Epidermal melanocyte (primary cell): ENCODE measurements at regions not wholly inside any gene's neighbourhood (a gene's known extent, or its start where the extent isn't known, plus 50 kb on each side); places are given as distances from the start of the nearest gene placed in this dataset.

Source experiments
- DNase-seq: peaks from one replicate; pipeline ENCODE4 v3.0.0; 2011; ENCODE audit warnings: low spot score; ENCODE audit not compliant: insufficient read length

DNA sequence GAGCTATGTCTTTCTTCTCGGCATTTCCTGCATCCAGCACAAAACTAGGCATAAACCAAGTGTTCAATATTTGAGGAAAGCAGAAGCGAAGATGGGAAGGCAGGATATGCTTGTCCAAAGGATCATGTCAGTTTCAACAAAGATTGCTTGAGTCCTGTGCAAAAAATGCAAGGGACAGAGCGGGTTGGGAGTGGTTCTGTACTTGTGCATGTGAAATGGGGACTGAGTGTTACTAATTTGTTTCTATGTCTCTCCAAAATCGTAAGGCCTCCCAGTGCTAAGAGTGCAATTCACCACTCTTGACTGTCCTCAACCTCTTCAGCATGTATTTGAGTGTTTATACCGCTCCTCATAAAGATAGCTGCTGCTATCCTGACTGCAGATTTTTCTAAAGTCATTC lies 166.2 kb downstream of the DLEU7 start:
- no peak for DNase-seq

DNA sequence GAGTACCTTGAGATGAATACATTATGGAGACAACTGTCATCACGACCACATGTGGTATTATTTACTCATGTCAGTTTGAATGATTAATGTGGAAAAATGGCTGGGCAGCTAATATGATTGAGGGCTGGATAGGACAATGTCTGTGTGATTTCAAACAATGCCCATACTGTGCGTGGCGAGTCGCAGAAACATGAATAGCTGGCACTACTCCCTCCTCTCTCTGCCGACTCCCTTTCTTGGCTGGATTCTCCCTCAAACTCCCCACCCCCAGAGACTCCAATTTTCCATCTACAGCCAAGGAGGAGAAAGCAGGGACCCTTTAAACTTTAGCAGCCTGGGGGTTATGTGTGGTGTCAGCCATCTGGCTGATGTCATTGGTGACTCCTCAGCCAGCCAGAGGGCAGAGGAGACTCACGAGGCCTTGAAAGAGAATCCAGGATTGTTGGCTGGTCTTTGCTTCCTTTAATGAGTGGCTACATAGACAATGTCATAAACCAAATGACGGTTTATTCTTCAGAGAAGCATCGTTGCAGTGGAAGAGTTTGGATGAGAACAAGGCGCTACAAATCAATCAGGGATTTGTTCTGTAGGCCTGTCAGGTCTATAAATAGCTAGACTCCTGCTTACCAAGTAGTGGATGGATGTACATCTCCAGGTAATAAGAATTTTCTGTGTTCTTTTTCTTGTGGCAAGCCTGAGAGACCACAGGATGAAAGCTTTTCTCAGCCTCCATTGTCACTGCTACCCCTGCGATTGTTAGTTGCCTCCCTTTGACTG lies 165.6 kb downstream of the DLEU7 start:
- DNase-seq: peak; percentile 26

- no peak for DNase-seq
These were observed 164.9 kb downstream of the DLEU7 start for GRCh38 chr13:50678464-50679162.

DNA sequence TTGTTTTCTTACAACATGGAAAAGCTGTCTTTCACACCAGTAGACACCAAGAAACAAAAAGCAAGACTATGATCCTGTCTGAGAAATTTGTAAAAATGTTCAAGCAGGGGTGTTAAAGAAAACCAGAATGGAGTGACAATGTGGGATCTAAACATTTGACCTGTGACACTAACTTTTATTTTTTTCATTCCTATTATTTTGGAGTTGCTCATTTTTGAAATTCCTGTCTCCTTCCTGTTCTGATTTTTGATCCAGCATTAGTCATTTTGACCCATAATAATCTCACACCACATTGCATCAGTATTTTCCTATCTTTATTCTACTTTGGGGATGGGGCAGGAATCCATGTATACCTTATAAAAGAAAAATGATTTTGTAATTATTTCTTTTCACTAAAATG lies 164.2 kb downstream of the DLEU7 start:
- DNase-seq: no peak

- DNase-seq: no peak
These were observed 161.5 kb downstream of the DLEU7 start for GRCh38 chr13:50682002-50682401.

GRCh38 chr13:50682966-50683365 lies 160.5 kb downstream of the DLEU7 start:
- no peak for DNase-seq

- no peak for DNase-seq
These were observed 159.1 kb downstream of the DLEU7 start for GRCh38 chr13:50684366-50684765.

- peak; percentile 36 for DNase-seq
These were observed 158.0 kb downstream of the DLEU7 start for GRCh38 chr13:50685491-50685890.

- no peak for DNase-seq
These were observed 157.5 kb downstream of the DLEU7 start for GRCh38 chr13:50685956-50686355.

DNA sequence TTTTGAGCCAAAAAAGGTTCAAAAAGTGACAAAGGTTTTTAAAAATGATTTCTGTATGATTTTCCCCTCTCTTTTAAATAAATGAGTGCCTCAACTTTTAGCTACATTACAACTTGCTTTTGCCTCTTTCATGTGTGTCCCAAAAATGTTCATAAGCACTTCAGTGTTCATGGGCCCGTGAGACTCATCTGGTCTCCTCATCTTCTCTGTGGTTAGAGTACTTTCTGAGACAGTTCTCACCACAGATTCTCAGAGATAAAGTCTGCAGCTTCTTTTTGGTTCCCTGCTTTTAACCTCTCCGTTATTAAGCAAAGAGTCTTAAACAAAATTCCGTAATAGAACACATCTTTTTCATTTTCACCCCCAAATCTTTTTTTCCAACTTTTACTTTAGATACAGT lies 156.9 kb downstream of the DLEU7 start:
- DNase-seq: no peak

- peak; percentile 40 for DNase-seq
These were observed 155.9 kb downstream of the DLEU7 start for GRCh38 chr13:50687545-50687944.

DNA sequence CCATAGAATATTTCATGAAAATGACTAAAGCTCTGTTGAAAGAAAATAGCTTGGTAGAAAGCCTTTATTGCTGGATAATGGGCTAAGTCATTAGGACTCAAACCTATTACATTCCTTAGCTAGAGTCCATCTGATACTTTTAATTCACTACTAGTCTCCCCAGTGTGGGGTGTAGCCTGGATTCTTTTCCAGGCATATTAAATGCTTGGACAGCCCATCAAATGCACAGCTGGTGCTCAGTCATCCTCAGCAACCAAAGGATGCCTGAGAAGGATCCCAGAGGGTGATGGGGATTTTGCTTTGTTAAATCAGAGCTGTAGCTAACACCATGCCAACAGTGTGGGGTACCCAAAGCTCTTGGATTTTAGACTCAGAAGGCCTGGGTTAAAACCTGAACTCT lies 153.5 kb downstream of the DLEU7 start:
- DNase-seq: no peak

DNA sequence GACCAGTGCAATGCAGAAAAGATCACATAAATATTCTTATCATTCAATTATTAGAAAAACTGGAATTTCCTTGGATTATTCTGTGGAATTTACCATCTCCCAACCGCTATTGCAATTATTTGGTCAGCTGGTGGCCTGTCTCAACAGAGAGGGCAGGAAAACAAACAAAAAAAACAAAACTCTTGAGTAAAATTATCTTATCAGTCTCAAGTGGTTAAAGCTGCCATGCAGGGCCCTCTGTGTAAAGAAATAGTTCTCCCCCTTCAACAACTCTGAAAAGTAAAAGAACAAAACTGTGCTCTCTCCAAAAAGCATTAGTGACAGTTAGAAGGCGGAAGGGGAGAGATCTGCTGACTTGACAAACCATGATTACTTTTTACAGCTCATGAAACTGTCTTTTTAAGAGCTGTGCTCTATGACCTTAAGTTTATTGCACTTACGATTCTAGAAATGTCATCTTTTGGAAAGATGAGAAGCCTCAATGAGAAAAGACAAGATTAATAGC lies 152.3 kb downstream of the DLEU7 start:
- no peak for DNase-seq

- DNase-seq: no peak
These were observed 151.7 kb downstream of the DLEU7 start for GRCh38 chr13:50691681-50692263.

DNA sequence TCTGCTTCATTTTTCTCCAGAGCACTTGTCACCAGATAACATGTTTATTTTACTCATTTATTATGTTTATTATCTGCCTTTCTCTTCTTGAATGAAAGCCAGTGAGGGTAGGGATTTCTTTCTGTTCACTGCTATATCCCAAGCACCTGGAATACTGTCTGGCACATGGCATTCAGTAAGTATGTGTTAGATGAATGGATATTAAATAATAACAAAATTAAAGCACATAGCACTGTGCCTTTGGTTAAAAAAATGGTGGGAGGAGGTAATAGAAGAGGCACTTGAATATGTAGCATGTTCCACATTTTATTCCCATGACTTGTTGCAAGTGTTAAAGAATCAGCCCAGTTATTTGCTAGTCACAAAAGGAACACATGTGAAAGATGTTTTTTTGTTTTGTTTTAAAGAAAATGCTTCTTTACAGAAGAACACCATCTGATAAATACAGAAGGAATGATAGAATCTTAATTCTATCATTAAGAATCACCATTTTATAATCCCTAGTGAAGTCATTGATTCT lies 151.0 kb downstream of the DLEU7 start:
- no peak for DNase-seq

- no peak for DNase-seq
These were observed 149.8 kb downstream of the DLEU7 start for GRCh38 chr13:50693727-50694126.

GRCh38 chr13:50697746-50698539 lies 145.5 kb downstream of the DLEU7 start:
- no peak for DNase-seq

DNA sequence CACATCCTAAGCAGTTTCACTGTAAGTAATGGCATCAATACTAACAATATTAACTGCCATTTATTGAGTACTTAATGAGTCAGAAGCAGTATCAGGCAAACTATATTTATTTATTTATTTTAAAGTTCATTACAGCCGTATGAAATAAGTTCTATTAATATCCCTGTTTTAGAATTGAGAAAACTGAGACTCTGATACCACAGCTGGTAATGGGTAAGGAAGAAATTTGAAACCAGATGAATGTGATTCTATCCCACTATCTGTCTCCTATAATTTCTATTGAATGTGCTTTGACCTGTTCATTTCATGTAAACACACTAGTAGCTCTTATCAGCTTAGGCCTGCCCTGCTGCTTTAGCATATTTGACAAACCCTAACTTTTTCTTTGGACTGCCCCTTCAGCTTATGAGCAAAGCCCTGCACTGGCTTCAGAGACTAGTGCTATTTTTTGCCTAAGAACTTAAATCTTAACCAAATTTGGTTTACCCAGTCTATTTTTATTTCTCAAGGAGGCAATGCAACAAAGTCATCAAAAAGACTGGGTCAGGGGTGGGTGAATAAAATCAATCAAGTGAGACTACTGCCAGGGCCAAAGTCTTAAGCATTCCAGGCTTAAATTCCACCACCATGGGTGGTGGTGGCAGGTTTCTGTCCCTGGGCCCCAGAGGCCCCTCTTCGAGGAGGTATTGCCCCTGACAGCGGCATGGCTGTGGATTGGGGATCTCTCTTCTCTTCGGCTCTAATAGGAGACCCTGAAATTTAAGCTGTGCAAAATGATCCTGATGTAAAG lies 143.4 kb downstream of the DLEU7 start:
- DNase-seq: no peak

GRCh38 chr13:50700664-50701305 lies 142.7 kb downstream of the DLEU7 start:
- no peak for DNase-seq

- DNase-seq: no peak
These were observed 142.0 kb downstream of the DLEU7 start for GRCh38 chr13:50701469-50701868.
